K562 (cell line): ENCODE measurements at regions not wholly inside any gene's neighbourhood (a gene's known extent, or its start where the extent isn't known, plus 50 kb on each side); places are given as distances from the start of the nearest gene placed in this dataset.

Experiments
- CHAMP1 ChIP-seq: fragments of 450-650 bp; IDR thresholded peaks from 2 replicates; pipeline ENCODE4 v1.6.1; 2016; ENCODE audit warnings: mild to moderate bottlenecking
- COPS2 ChIP-seq: fragments of 450-650 bp; conservative IDR thresholded peaks from 2 replicates; pipeline ENCODE4 v1.6.1; 2016; ENCODE audit warnings: mild to moderate bottlenecking, moderate library complexity
- ESRRA ChIP-seq: fragments of 450-650 bp; IDR thresholded peaks from 2 replicates; pipeline ENCODE4 v1.6.1; 2014; ENCODE audit warnings: low read depth, mild to moderate bottlenecking, moderate library complexity, borderline replicate concordance
- FOXO4 ChIP-seq: fragments of 450-650 bp; formaldehyde crosslinking; IDR thresholded peaks from 2 replicates; pipeline ENCODE4 v1.4.0; 2020; ENCODE audit warnings: mild to moderate bottlenecking, moderate library complexity
- HSF4 ChIP-seq: fragments of 250-450 bp; sonication (Bioruptor Pico); IDR thresholded peaks from 2 replicates; pipeline ENCODE4 v2.1.2; 2022; ENCODE audit warnings: mild to moderate bottlenecking, moderate library complexity, borderline replicate concordance
- MECOM ChIP-seq: fragments of 250-450 bp; sonication (Bioruptor Pico); IDR thresholded peaks from 2 replicates; pipeline ENCODE4 v1.8.0; 2022; ENCODE audit warnings: inconsistent platforms
- MYC ChIP-seq, 2 experiments: fragments of 250-450 bp in 1 of 2; sonication (Bioruptor Pico) in 1 of 2; IDR thresholded peaks; 2 replicates each; pipeline versions ENCODE4 v1.5.1 to v1.6.1; 2012 to 2021; ENCODE audit warnings: low read depth in 2 of 2, borderline replicate concordance in 1 of 2, improper control_type of control experiment in 1 of 2, low read length in 1 of 2, mild to moderate bottlenecking in 1 of 2, moderate library complexity in 1 of 2
- NFE2L1 ChIP-seq: fragments of 450-650 bp; IDR thresholded peaks from 2 replicates; pipeline ENCODE4 v1.6.1; 2016; ENCODE audit warnings: missing genetic modification characterization, low read depth, mild to moderate bottlenecking, missing compliant biosample characterization, moderate library complexity, borderline replicate concordance
- PHB2 ChIP-seq: fragments of 450-650 bp; IDR thresholded peaks from 2 replicates; pipeline ENCODE4 v1.6.1; 2017; ENCODE audit warnings: low read depth
- RBM25 ChIP-seq: fragments of 200-400 bp; formaldehyde crosslinking; IDR thresholded peaks from 2 replicates; pipeline ENCODE4 v1.6.1; 2018; ENCODE audit warnings: low read length, low read depth, moderate library complexity; ENCODE audit not compliant: severe bottlenecking
- RFX1 ChIP-seq: fragments of 450-650 bp; IDR thresholded peaks from 2 replicates; pipeline ENCODE4 v1.6.1; 2016; ENCODE audit warnings: mild to moderate bottlenecking, moderate library complexity
- RREB1 ChIP-seq: fragments of 250-450 bp; sonication (Bioruptor Pico); IDR thresholded peaks from 2 replicates; pipeline ENCODE4 v1.4.0; 2020
- TCF7 ChIP-seq: sonication (generic); IDR thresholded peaks from 2 replicates; pipeline ENCODE4 v1.6.1; 2016; ENCODE audit warnings: antibody characterized with exemption, borderline replicate concordance
- THRA ChIP-seq: fragments of 450-650 bp; IDR thresholded peaks from 2 replicates; pipeline ENCODE4 v1.6.1; 2017; ENCODE audit warnings: mild to moderate bottlenecking, moderate library complexity
- ZNF764 ChIP-seq: fragments of 250-450 bp; sonication (Bioruptor Pico); IDR thresholded peaks from 2 replicates; pipeline ENCODE4 v1.4.0; 2020; ENCODE audit warnings: low read depth, mild to moderate bottlenecking, moderate library complexity

GRCh38 chr7:12827920-12828319 lies 140.5 kb downstream of the ARL4A start (continued):
- TF ChIP-seq RREB1, result no peak
- TF ChIP-seq MYC (IDR thresholded peaks at IDR 0.05; ENCODE audit: low read depth, low read length), result no peak
- no peak for TF ChIP-seq MYC (CRISPR knock-in tag; IDR thresholded peaks at IDR 0.05; ENCODE audit: borderline replicate concordance, low read depth)
- no peak for TF ChIP-seq COPS2
- TF ChIP-seq RFX1, result no peak
- no peak for TF ChIP-seq FOXO4 (CRISPR knock-in tag)
- no peak for TF ChIP-seq ZNF764 (CRISPR knock-in tag)
- no peak for TF ChIP-seq NFE2L1 (tag)
- no peak for TF ChIP-seq MECOM (CRISPR knock-in tag)
- TF ChIP-seq RBM25, result peak; percentile 85
- peak; percentile 73; the same call in 1 of the 2 replicates for TF ChIP-seq ESRRA
- no peak for TF ChIP-seq THRA
- TF ChIP-seq TCF7, result no peak
- TF ChIP-seq PHB2, result no peak
- TF ChIP-seq HSF4, result no peak
- no peak for TF ChIP-seq CHAMP1
